GM12873 (cell line): ENCODE measurements at regions not wholly inside any gene's neighbourhood (a gene's known extent, or its start where the extent isn't known, plus 50 kb on each side); places are given as distances from the start of the nearest gene placed in this dataset.

Experiments
- CTCF ChIP-seq: IDR thresholded peaks from 2 replicates; pipeline ENCODE4 v1.5.1; 2012; ENCODE audit warnings: low read depth, mild to moderate bottlenecking, moderate library complexity, low read length, control low read depth; ENCODE audit not compliant: insufficient read depth; ENCODE audit errors: missing control alignments

- no peak for TF ChIP-seq CTCF
Observed at GRCh38 chr14:31960039-31960438, 117.1 kb upstream of the ARHGAP5 start.

- TF ChIP-seq CTCF, result no peak
Observed at GRCh38 chr14:31961896-31962295, 115.2 kb upstream of the ARHGAP5 start.

GRCh38 chr14:31962920-31963319, 114.2 kb upstream of the ARHGAP5 start:
- TF ChIP-seq CTCF, result no peak

DNA sequence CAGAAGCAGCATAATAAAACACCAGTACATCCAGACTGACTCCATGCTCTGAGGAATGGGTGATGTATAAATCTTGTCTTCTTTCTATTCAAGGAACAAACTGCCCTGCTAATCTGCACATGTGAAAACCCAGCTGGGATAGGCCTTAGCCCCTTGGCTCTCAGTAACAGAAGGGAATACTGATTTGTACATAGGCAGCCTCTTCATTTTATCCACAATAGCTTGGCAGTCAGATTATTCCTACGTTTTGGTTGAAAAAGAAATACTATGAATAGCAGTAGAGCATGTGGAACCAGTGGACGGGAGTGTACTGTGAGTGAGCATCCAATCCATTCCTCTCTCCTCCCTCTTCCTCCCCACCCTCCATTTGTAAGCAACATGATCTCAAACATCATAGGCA, 113.5 kb upstream of the ARHGAP5 start:
- no peak for TF ChIP-seq CTCF

DNA sequence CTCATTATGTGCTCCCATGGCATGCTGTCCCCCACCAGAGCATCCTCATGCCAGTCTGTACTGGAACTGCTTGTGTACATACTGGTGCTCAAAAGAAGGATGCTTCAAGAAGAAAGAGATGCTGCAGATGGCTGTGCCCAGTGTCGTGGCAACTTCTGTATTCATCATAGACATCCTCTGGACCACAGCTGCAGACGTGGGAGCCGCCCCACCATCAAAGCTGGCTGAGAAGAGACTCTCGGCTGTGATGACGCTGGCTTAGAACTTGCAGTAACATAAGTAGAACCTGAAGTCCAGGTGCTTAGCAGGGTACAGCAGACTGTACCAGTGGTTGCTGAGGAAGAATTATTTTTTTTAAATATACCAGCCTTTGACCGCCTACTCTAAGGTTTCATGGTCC, 112.6 kb upstream of the ARHGAP5 start:
- TF ChIP-seq CTCF, result no peak

GRCh38 chr14:31965071-31965734, 111.9 kb upstream of the ARHGAP5 start:
- TF ChIP-seq CTCF, result no peak

DNA sequence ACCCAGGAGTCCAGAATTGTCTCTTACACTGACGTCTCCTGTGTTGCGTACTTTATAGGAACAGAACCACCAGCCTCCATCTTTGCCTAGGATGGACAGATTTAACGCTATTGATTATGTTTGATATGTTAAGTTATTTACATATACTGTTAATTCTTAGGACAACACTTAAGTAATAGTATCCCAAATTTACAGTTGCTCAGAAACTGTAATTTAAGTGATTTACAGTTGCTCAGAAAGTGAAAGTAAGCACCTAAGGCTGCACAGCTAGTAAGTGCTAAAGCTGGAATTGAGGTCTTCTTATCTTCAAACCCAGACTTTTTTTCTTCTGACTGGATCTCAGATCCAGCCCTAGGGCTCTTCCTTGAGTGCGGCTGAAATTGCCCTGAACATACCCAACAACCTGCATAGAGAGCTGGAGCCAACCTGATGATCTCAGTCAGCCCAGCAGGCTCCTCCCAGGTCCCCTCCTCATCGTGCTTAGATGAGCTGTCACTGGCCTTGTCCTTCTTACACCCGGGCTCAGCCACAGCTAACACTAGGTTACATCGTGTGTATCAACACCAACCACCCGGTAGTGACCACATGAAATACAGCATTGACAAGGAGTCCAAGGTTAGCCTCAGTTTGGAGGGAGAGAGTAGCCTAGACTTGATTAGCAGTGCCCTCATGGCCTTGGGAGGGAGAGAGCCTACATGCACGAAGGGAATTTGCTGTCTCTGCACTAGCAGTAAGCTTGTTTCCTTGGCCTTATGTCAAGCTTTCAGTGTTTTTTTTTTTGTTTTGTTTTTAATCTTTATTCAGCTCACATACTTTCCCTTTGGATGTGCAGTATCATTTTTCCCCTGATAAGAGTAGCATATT, 111.1 kb upstream of the ARHGAP5 start:
- no peak for TF ChIP-seq CTCF
